Heart left ventricle (tissue), 16 donors: ENCODE measurements at regions not wholly inside any gene's neighbourhood (a gene's known extent, or its start where the extent isn't known, plus 50 kb on each side); places are given as distances from the start of the nearest gene placed in this dataset.

ENCODE experiments used
- ATAC-seq, 4 donors: fragments of 200-7000 bp; cut with Tn5 transposase; one replicate each; pipeline ENCODE4 v1.9.1; 2020 to 2022; ENCODE audit warnings: moderate library complexity in 4 of 4, mild to moderate bottlenecking in 3 of 4, moderate number of reproducible peaks in 1 of 4
- DNase-seq, 5 donors: peaks; one replicate each; pipeline ENCODE4 v3.0.0-alpha.2; 2020
- H3K27ac ChIP-seq, 12 donors: fragments of 200-600 bp; sonication (generic) in 4 of 12; one replicate each; pipeline versions ENCODE4 v1.5.0 to v1.8.0; 2016 to 2022; ENCODE audit warnings: mild to moderate bottlenecking in 2 of 12
- H3K27me3 ChIP-seq, 9 donors: fragments of 200-600 bp; sonication (generic) in 2 of 9; one replicate each; pipeline versions ENCODE4 v1.5.1 to v1.8.0; 2016 to 2022; ENCODE audit warnings: mild to moderate bottlenecking in 3 of 9
- H3K36me3 ChIP-seq, 9 donors: fragments of 200-600 bp; sonication (generic) in 2 of 9; one replicate each; pipeline versions ENCODE4 v1.5.0 to v1.8.0; 2018 to 2022; ENCODE audit warnings: mild to moderate bottlenecking in 2 of 9
- H3K4me1 ChIP-seq, 12 donors: fragments of 200-600 bp; sonication (generic) in 4 of 12; one replicate each; pipeline versions ENCODE4 v1.5.0 to v1.8.0; 2016 to 2022; ENCODE audit warnings: mild to moderate bottlenecking in 3 of 12
- H3K4me3 ChIP-seq, 12 donors: fragments of 200-600 bp; sonication (generic) in 4 of 12; one replicate each; pipeline versions ENCODE4 v1.5.0 to v1.8.0; 2017 to 2022; ENCODE audit warnings: mild to moderate bottlenecking in 9 of 12, moderate library complexity in 4 of 12
- H3K9me3 ChIP-seq, 12 donors: fragments of 200-600 bp; sonication (generic) in 4 of 12; one replicate each; pipeline versions ENCODE4 v1.5.0 to v1.8.0; 2016 to 2022; ENCODE audit warnings: mild to moderate bottlenecking in 1 of 12
- POLR2A ChIP-seq, 2 donors: fragments of 450-650 bp; IDR thresholded peaks; one replicate each; pipeline ENCODE4 v1.6.1; 2017; ENCODE audit warnings: antibody characterized with exemption in 2 of 2, mild to moderate bottlenecking in 2 of 2, moderate library complexity in 2 of 2
- WGBS, 4 donors: extraction: QIAGEN DNeasy Blood & Tissue Kit in 2 of 4; methylation state at CpG; one replicate each; pipeline versions ENCODE4 v1.1.5 to v1.1.7; 2013 to 2018; 5-methylcytosine and 5-hydroxymethylcytosine counted together
- intact Hi-C, 10 donors: fragments of 100-400 bp; cut with DNase I; formaldehyde crosslinking; loops; one replicate each; pipeline versions ENCODE4 v1.11.1 to v1.14.2; 2022
- TF ChIP-seq, protein P1 (sequence below), 12 donors: fragments of 200-600 bp; sonication (generic) in 4 of 12; IDR thresholded peaks; one replicate each; pipeline versions ENCODE4 v1.5.0 to v1.8.0; 2018 to 2022; ENCODE audit warnings: antibody characterized with exemption in 12 of 12, mild to moderate bottlenecking in 5 of 12
- donor health status: ischemic (EF 13 %, LVEDD 7.1; RV severe dilation, severe dysfunction).
- donor health status: healthy with polysubstance abuse.
- donor health status: DM: no; HTN: yes; CAD: no.
- donor health status: DM: no; HTN: no; CAD: no.
- donor health status: ischemic (EF 25% LVEDD 6.9; RV normal size, moderate dysfunction).
- donor health status: ischemic (EF 25% LVEDD 5.7; RV mildly dilated, moderate dysfunction).
- donor health status: healthy.
- donor health status: DM: yes; HTN: yes; CAD: no.
- donor health status: ischemic (EF 35%, LVEDD 5.7; RV mildly dilated, moderate dysfunction).
- donor health status: nonischemic (EF 11% LVEDD 7.7; RV severe dilation, severe dysfunction).
- donor health status: DM: yes; HTN: yes; CAD: no.
- donor health status: PGD.
- donor health status: ischemic (EF 29% LVEDD 5.4; RV normal size, mild dysfunction).
- donor health status: nonischemic (EF 23%, LVEDD 6.1; RV moderate dilation, normal function).

DNA sequence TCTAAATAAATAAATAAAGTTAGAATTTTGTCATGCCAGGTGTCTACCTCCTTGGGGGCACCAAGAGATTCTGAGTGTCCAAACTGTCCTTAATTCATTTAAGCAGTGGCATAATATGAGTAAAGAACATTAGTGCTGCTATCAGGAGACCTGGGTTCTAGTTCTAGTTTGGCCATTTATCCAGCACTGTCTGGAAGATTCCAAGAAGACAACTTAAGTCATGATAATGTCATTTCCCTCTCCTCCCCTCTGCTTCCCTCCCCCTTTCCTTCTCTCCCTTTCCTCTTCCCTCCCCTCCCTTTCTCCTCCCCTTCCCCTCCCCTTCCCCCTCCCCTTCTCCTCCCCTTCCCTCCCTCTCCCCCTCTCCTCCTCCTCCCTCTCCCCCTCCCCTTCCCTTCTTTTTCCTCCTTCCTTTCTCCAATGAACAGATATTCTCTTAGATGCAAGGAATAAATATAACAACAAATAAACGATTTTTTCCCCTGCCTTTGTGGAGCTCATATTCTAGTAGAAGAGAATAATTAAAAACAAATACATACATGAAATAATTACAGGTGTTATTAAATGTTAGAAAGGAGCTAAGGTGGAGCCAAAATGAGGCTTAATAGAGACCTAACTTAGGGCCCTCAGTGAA lies 90.8 kb downstream of the NMUR2 start:
- DNase-seq (no peak), ATAC-seq (no peak)
- no peaks in the 10 kb centered on the region for H3K4me1 ChIP-seq
- H3K27ac ChIP-seq, result no peak overlapping the region
- H3K27me3 ChIP-seq, result no peaks in the 10 kb centered on the region
- 31 to 67% (median 49%) methylated on average over 1 of the region's 1 CpG for WGBS, 4 donors
- intact Hi-C loops, result no loop called here
- TF ChIP-seq, protein P1, sequence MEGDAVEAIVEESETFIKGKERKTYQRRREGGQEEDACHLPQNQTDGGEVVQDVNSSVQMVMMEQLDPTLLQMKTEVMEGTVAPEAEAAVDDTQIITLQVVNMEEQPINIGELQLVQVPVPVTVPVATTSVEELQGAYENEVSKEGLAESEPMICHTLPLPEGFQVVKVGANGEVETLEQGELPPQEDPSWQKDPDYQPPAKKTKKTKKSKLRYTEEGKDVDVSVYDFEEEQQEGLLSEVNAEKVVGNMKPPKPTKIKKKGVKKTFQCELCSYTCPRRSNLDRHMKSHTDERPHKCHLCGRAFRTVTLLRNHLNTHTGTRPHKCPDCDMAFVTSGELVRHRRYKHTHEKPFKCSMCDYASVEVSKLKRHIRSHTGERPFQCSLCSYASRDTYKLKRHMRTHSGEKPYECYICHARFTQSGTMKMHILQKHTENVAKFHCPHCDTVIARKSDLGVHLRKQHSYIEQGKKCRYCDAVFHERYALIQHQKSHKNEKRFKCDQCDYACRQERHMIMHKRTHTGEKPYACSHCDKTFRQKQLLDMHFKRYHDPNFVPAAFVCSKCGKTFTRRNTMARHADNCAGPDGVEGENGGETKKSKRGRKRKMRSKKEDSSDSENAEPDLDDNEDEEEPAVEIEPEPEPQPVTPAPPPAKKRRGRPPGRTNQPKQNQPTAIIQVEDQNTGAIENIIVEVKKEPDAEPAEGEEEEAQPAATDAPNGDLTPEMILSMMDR (IDR thresholded peaks at IDR 0.05), result no peak
- no peak for TF ChIP-seq POLR2A (IDR thresholded peaks at IDR 0.05)
- H3K36me3 ChIP-seq, result no peaks in the 10 kb centered on the region
- H3K4me3 ChIP-seq, result no peak overlapping the region
- H3K9me3 ChIP-seq, result no peaks in the 10 kb centered on the region

DNA sequence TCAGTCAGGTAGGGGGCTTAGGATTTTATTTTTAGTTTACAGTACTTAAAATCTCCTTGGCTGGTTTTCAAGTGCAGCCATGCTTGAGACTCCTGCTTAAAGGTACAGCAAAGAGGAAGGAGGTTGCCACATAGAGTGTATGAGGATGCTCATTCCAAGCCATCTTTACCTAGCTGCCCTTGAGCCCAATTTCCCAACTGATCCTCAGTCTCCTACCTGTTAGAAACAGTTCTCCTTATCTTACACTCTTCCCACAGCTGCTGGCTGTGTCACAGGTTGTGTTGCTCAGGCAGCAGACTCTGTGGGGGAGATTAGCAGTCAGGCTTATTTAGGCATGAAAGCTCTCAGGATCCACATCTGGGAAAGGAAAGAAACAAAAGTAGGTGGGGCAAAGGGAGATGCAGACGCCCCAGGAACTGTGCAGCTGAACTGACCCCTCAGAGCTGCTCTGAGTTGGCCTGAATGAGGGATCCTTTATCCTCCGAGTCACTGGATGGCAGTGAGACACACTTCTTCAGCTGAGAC lies 95.1 kb downstream of the NMUR2 start:
- TF ChIP-seq, protein P1 (IDR thresholded peaks at IDR 0.05), result no peak
- no peak for TF ChIP-seq POLR2A (IDR thresholded peaks at IDR 0.05)
- WGBS, 4 donors, result 23 to 61% (median 42%) methylated on average over 2 of the region's 2 CpGs
- H3K36me3 ChIP-seq, result no peaks in the 10 kb centered on the region
- no peak overlapping the region for H3K27ac ChIP-seq
- no peaks in the 10 kb centered on the region for H3K9me3 ChIP-seq
- DNase-seq (no peak), ATAC-seq (no peak)
- H3K4me3 ChIP-seq, result no peak overlapping the region
- intact Hi-C loops, result no loop called here
- no peaks in the 10 kb centered on the region for H3K4me1 ChIP-seq
- no peaks in the 10 kb centered on the region for H3K27me3 ChIP-seq

DNA sequence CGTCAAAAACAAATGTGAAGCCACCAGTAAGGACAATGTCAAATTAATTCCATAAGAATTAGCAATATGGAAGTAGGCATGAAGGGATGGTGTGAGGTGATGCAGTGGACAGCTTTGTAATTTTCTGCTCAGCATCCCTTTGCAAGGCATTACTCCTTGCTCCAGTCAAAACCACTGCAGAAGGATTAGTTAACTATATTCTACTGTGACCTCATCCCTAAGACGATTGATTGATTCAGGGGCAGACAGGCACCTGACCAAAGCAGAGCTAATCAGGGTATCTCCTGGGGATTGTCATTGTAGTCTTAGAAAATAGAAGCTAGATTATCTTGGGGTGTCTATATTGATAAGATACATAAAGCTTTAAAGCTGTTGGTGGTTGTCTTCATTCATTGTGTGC lies 98.7 kb downstream of the NMUR2 start:
- Histone ChIP-seq H3K27ac (no peak overlapping the region), H3K4me3 (no peak overlapping the region), H3K27me3 (no peaks in the 10 kb centered on the region), H3K9me3 (no peaks in the 10 kb centered on the region), H3K4me1 (no peaks in the 10 kb centered on the region), H3K36me3 (no peaks in the 10 kb centered on the region)
- ATAC-seq, result no peak
- TF ChIP-seq POLR2A (IDR thresholded peaks at IDR 0.05), result no peak
- TF ChIP-seq, protein P1 (IDR thresholded peaks at IDR 0.05), result no peak
- no peak for DNase-seq
- intact Hi-C loops, result no loop called here
- WGBS, 4 donors, result 63 to 80% (median 66%) methylated on average over 2 of the region's 2 CpGs

DNA sequence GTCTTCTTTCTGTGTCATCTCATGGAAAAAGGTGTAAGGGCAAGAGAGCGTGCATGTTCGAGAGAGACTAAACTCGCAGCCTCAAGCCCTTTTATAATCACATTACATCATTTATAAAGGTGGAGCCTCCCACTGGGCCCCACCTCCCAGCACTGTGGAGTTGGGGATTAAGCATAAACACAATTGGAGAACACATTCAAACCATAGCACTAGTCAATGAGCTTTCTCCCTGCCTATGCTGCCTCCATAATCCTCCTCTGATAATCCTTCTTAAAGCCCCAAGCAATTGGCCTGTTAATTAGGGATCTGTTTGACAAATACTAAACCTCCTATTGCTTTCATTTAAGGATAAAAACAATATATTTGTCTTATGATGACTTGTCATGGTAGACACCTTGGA lies 99.6 kb downstream of the NMUR2 start:
- 90 to 94% (median 92%) methylated on average over 3 of the region's 3 CpGs for WGBS, 4 donors
- intact Hi-C loops, result no loop called here

More for the DNA sequence above, 99.6 kb downstream of the NMUR2 start:
- TF ChIP-seq, protein P1 (IDR thresholded peaks at IDR 0.05), result no peak
- no peak for TF ChIP-seq POLR2A (IDR thresholded peaks at IDR 0.05)
- no peaks in the 10 kb centered on the region for H3K27me3 ChIP-seq
- H3K27ac ChIP-seq, result no peak overlapping the region
- H3K36me3 ChIP-seq, result no peaks in the 10 kb centered on the region
- H3K4me3 ChIP-seq, result no peak overlapping the region
- ATAC-seq, result no peak
- DNase-seq, result no peak
- no peaks in the 10 kb centered on the region for H3K9me3 ChIP-seq
- H3K4me1 ChIP-seq, result peaks cover 0 to 3% (median 0%) of the 10 kb centered on the region in 12 donors
